Gastrocnemius medialis (tissue), 4 donors: ENCODE measurements at regions not wholly inside any gene's neighbourhood (a gene's known extent, or its start where the extent isn't known, plus 50 kb on each side); places are given as distances from the start of the nearest gene placed in this dataset.

Experiments
- POLR2A ChIP-seq, 2 donors: fragments of 450-650 bp; IDR thresholded peaks; one replicate each; pipeline ENCODE4 v1.6.1; 2017; ENCODE audit warnings: antibody characterized with exemption in 2 of 2, mild to moderate bottlenecking in 2 of 2, moderate library complexity in 2 of 2
- TF ChIP-seq, protein P1 (sequence below), 5 experiments: fragments of 450-650 bp in 3 of 5; fragments of 200-600 bp in 2 of 5; sonication (generic) in 2 of 5; IDR thresholded peaks in 4 of 5; conservative IDR thresholded peaks in 1 of 5; 1 replicate in 4 of 5; 2 replicates in 1 of 5; pipeline ENCODE4 v1.5.1; 2016 to 2019; ENCODE audit warnings: antibody characterized with exemption in 5 of 5, mild to moderate bottlenecking in 3 of 5, moderate library complexity in 3 of 5

DNA sequence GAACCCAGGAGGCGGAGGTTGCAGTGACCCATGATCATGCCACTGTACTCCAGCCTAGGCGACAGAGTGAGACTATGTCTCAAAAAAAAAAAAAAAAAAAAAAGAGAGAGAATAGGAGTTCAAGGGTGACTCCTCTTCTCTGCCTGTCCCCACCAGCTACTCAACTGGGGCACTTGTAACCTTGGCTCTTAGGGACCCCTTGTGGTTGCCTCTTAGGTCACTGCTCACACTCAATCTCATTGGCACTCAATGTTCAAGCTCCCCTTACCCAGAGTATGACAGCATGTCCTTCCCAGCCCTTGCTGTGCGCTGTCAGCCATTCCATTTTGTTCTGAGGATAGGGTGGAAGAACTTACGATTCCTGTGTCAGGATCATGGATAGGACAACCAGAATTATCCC, 82.4 kb upstream of the BEND4 start:
- no peak for TF ChIP-seq POLR2A (IDR thresholded peaks at IDR 0.05)
- TF ChIP-seq, protein P1, sequence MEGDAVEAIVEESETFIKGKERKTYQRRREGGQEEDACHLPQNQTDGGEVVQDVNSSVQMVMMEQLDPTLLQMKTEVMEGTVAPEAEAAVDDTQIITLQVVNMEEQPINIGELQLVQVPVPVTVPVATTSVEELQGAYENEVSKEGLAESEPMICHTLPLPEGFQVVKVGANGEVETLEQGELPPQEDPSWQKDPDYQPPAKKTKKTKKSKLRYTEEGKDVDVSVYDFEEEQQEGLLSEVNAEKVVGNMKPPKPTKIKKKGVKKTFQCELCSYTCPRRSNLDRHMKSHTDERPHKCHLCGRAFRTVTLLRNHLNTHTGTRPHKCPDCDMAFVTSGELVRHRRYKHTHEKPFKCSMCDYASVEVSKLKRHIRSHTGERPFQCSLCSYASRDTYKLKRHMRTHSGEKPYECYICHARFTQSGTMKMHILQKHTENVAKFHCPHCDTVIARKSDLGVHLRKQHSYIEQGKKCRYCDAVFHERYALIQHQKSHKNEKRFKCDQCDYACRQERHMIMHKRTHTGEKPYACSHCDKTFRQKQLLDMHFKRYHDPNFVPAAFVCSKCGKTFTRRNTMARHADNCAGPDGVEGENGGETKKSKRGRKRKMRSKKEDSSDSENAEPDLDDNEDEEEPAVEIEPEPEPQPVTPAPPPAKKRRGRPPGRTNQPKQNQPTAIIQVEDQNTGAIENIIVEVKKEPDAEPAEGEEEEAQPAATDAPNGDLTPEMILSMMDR (IDR thresholded peaks at IDR 0.05 in 4 of 5, conservative IDR thresholded peaks at IDR 0.05 in 1 of 5), result no peak
